Right forelimb (tissue), 1 donor: ENCODE measurements at regions not wholly inside any gene's neighbourhood (a gene's known extent, or its start where the extent isn't known, plus 50 kb on each side); places are given as distances from the start of the nearest gene placed in this dataset.

ENCODE experiments used
- DNase-seq: peaks from one replicate; pipeline ENCODE4 v3.0.0-alpha.2; 2018

GRCh38 chr14:86858591-86858990, 1134.4 kb downstream of the GALC start:
- no peak for DNase-seq

GRCh38 chr14:86858031-86858430, 1135.0 kb downstream of the GALC start:
- no peak for DNase-seq

GRCh38 chr14:86852530-86852929, 1140.5 kb downstream of the GALC start:
- no peak for DNase-seq

GRCh38 chr14:86847140-86847539, 1145.8 kb downstream of the GALC start:
- DNase-seq = no peak

GRCh38 chr14:86838363-86838762, 1154.6 kb downstream of the GALC start:
- DNase-seq = no peak

GRCh38 chr14:86826661-86827060, 1166.3 kb downstream of the GALC start:
- no peak for DNase-seq

GRCh38 chr14:86824167-86824566, 1168.8 kb downstream of the GALC start:
- DNase-seq = no peak

GRCh38 chr14:86823581-86823980, 1169.4 kb downstream of the GALC start:
- DNase-seq = no peak

- DNase-seq = no peak
Measured at GRCh38 chr14:86815341-86815740, 1177.6 kb downstream of the GALC start.

- DNase-seq = no peak
Measured at GRCh38 chr14:86802726-86803125, 1190.3 kb downstream of the GALC start.

GRCh38 chr14:86799244-86799647, 1193.7 kb downstream of the GALC start:
- no peak for DNase-seq

GRCh38 chr14:86798330-86798729, 1194.7 kb downstream of the GALC start:
- DNase-seq = no peak

- no peak for DNase-seq
Measured at GRCh38 chr14:86797075-86797351, 1196.0 kb downstream of the GALC start.

- no peak for DNase-seq
Measured at GRCh38 chr14:86796221-86797074, 1196.5 kb downstream of the GALC start.

- DNase-seq = no peak
Measured at GRCh38 chr14:86794689-86795088, 1198.3 kb downstream of the GALC start.

- DNase-seq = no peak
Measured at GRCh38 chr14:86790408-86791364, 1202.3 kb downstream of the GALC start.

GRCh38 chr14:86788224-86788623, 1204.8 kb downstream of the GALC start:
- no peak for DNase-seq

- peak; percentile 57 for DNase-seq
Measured at GRCh38 chr14:86787717-86788116, 1205.3 kb downstream of the GALC start.

GRCh38 chr14:86782092-86782580, 1210.8 kb downstream of the GALC start:
- no peak for DNase-seq

GRCh38 chr14:86780876-86781510, 1212.0 kb downstream of the GALC start:
- DNase-seq = no peak

- no peak for DNase-seq
Measured at GRCh38 chr14:86780461-86780860, 1212.5 kb downstream of the GALC start.

GRCh38 chr14:86779416-86779815, 1213.6 kb downstream of the GALC start:
- DNase-seq = no peak

- DNase-seq = no peak
Measured at GRCh38 chr14:86777963-86778602, 1214.9 kb downstream of the GALC start.
